ENCODE measurements at regions not wholly inside any gene's neighbourhood (a gene's known extent, or its start where the extent isn't known, plus 50 kb on each side); places are given as distances from the start of the nearest gene placed in this dataset.

GRCh38 chrY:14472421-14472820 lies 51.9 kb upstream of the NLGN4Y start:
- Histone ChIP-seq H3K36me3 (ENCODE audit: control insufficient read depth, insufficient read depth, low read length) (no peaks in the 10 kb centered on the region), H3K79me2 (ENCODE audit: control insufficient read depth, insufficient read depth, low read length) (no peaks in the 10 kb centered on the region), H2AFZ (ENCODE audit: low read length) (no peak overlapping the region), H3K27me3 (ENCODE audit: control insufficient read depth, insufficient read depth, low read length) (no peaks in the 10 kb centered on the region), H3K4me1 (ENCODE audit: control insufficient read depth, extremely low read depth, insufficient read depth, low read length) (no peaks in the 10 kb centered on the region), H3K27ac (ENCODE audit: insufficient read depth, low read length) (no peak overlapping the region), H3K9me3 (ENCODE audit: control insufficient read depth, insufficient read depth, low read depth, low read length) (no peaks in the 10 kb centered on the region), H4K20me1 (ENCODE audit: control insufficient read depth, extremely low read depth, insufficient read depth, low read length) (no peaks in the 10 kb centered on the region), H3K4me3 (replicated peaks in 1 of 4; ENCODE audit: control extremely low read depth in 1 of 4, insufficient read depth in 1 of 4, low read depth in 3 of 4, low read length in 4 of 4) (no peak overlapping the region), H3K9ac (ENCODE audit: insufficient read depth, low read length) (no peak overlapping the region), H3K4me2 (ENCODE audit: extremely low read depth, insufficient read depth, low read length) (no peak overlapping the region)
- no peak for TF ChIP-seq EZH2 (IDR thresholded peaks at IDR 0.05; ENCODE audit: low read length, missing control alignments)
- TF ChIP-seq, protein P1, sequence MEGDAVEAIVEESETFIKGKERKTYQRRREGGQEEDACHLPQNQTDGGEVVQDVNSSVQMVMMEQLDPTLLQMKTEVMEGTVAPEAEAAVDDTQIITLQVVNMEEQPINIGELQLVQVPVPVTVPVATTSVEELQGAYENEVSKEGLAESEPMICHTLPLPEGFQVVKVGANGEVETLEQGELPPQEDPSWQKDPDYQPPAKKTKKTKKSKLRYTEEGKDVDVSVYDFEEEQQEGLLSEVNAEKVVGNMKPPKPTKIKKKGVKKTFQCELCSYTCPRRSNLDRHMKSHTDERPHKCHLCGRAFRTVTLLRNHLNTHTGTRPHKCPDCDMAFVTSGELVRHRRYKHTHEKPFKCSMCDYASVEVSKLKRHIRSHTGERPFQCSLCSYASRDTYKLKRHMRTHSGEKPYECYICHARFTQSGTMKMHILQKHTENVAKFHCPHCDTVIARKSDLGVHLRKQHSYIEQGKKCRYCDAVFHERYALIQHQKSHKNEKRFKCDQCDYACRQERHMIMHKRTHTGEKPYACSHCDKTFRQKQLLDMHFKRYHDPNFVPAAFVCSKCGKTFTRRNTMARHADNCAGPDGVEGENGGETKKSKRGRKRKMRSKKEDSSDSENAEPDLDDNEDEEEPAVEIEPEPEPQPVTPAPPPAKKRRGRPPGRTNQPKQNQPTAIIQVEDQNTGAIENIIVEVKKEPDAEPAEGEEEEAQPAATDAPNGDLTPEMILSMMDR (conservative IDR thresholded peaks at IDR 0.05 in 1 of 2, IDR thresholded peaks at IDR 0.05 in 1 of 2; ENCODE audit: low read depth in 1 of 2, low read length in 2 of 2): no peak
- no peak for DNase-seq (ENCODE audit: low read depth in 2 of 2)

DNA sequence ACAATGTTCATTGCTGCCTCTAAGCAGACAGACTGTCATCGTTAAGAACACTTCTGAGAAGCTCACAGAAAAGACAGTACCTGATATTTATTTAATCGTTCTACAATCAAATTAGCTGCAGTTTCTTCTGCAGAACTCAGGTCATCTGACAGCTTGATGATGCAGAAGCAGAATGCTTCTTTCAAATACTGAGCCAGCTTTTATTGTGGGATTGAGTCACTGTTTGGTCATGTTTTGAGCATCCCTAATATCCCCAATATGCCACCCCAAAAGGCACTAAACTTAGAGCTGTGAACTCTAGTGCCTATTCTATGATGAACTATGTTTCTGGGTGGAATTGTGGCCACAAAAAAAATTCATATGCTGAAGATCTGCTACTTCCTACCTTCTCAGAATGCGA lies 51.0 kb upstream of the NLGN4Y start:
- Histone ChIP-seq H4K20me1 (ENCODE audit: control insufficient read depth, extremely low read depth, insufficient read depth, low read length) (no peaks in the 10 kb centered on the region), H3K9ac (ENCODE audit: insufficient read depth, low read length) (no peak overlapping the region), H2AFZ (ENCODE audit: low read length) (no peak overlapping the region), H3K79me2 (ENCODE audit: control insufficient read depth, insufficient read depth, low read length) (no peaks in the 10 kb centered on the region), H3K36me3 (ENCODE audit: control insufficient read depth, insufficient read depth, low read length) (no peaks in the 10 kb centered on the region), H3K27me3 (ENCODE audit: control insufficient read depth, insufficient read depth, low read length) (no peaks in the 10 kb centered on the region), H3K4me2 (ENCODE audit: extremely low read depth, insufficient read depth, low read length) (no peak overlapping the region), H3K27ac (ENCODE audit: insufficient read depth, low read length) (no peak overlapping the region), H3K9me3 (ENCODE audit: control insufficient read depth, insufficient read depth, low read depth, low read length) (no peaks in the 10 kb centered on the region), H3K4me1 (ENCODE audit: control insufficient read depth, extremely low read depth, insufficient read depth, low read length) (no peaks in the 10 kb centered on the region), H3K4me3 (replicated peaks in 1 of 4; ENCODE audit: control extremely low read depth in 1 of 4, insufficient read depth in 1 of 4, low read depth in 3 of 4, low read length in 4 of 4) (no peak overlapping the region)
- no peak for DNase-seq (ENCODE audit: low read depth in 2 of 2)
- TF ChIP-seq, protein P1 (conservative IDR thresholded peaks at IDR 0.05 in 1 of 2, IDR thresholded peaks at IDR 0.05 in 1 of 2; ENCODE audit: low read depth in 1 of 2, low read length in 2 of 2): no peak
- TF ChIP-seq EZH2 (IDR thresholded peaks at IDR 0.05; ENCODE audit: low read length, missing control alignments): no peak
